H1 (cell line): ENCODE measurements at regions not wholly inside any gene's neighbourhood (a gene's known extent, or its start where the extent isn't known, plus 50 kb on each side); places are given as distances from the start of the nearest gene placed in this dataset.
A peak's percentile ranks its signal among the peaks of the same experiment; 100 is the strongest.

Source experiments
- CTCF ChIA-PET: fragments of 300-600 bp; sonication (Branson Sonifier 250); formaldehyde crosslinking; loops from one replicate; lab custom pipeline; 2021; ENCODE audit not compliant: partially characterized antibody; lab: Charles Lee
- POLR2A ChIA-PET: fragments of 300-600 bp; sonication (Branson Sonifier 250); formaldehyde crosslinking; loops from one replicate; lab custom pipeline; 2021; ENCODE audit warnings: inconsistent platforms; ENCODE audit not compliant: partially characterized antibody; lab: Charles Lee
- DNase-seq, 2 experiments: peaks; one replicate each; pipeline versions ENCODE4 v3.0.0 to v3.0.0-alpha.2; 2010 to 2022; ENCODE audit warnings: low spot score in 2 of 2, low read depth in 1 of 2, mixed read lengths in 1 of 2
- FAIRE-seq: peaks from 2 replicates; lab custom pipeline; 2011; peaks lifted over from hg19 to GRCh38; lab: Jason Lieb, UNC
- H2AFZ ChIP-seq: 2 replicates; pipeline ENCODE4 v1.8.1; 2012; ENCODE audit warnings: low read length, inconsistent platforms
- H2AK5ac ChIP-seq: 2 replicates; pipeline ENCODE4 v1.6.1; 2013; ENCODE audit warnings: low read depth, low read length
- H2BK120ac ChIP-seq: replicated peaks from 2 replicates; pipeline ENCODE3; 2013; ENCODE audit warnings: low read depth, low read length, inconsistent platforms
- H2BK12ac ChIP-seq: 2 replicates; pipeline ENCODE4 v1.6.1; 2013; ENCODE audit warnings: low read depth, low read length
- H2BK15ac ChIP-seq: 2 replicates; pipeline ENCODE4 v1.6.1; 2013; ENCODE audit warnings: low read length
- H2BK20ac ChIP-seq: 2 replicates; pipeline ENCODE4 v1.6.1; 2013; ENCODE audit warnings: low read length
- H2BK5ac ChIP-seq: 2 replicates; pipeline ENCODE4 v1.6.1; 2013; ENCODE audit warnings: low read depth, low read length
- H3K14ac ChIP-seq: 2 replicates; pipeline ENCODE4 v1.6.1; 2013; ENCODE audit warnings: inconsistent platforms; ENCODE audit not compliant: insufficient read length
- H3K18ac ChIP-seq: 2 replicates; pipeline ENCODE4 v1.6.1; 2013; ENCODE audit warnings: low read length; ENCODE audit errors: extremely low read depth
- H3K23ac ChIP-seq: 2 replicates; pipeline ENCODE4 v1.6.1; 2013; ENCODE audit warnings: inconsistent platforms; ENCODE audit not compliant: insufficient read length
- H3K23me2 ChIP-seq: 2 replicates; pipeline ENCODE4 v1.6.1; 2013; ENCODE audit warnings: low read depth, low read length
- H3K27ac ChIP-seq: 2 replicates; pipeline ENCODE4 v1.6.1; 2011; ENCODE audit warnings: low read depth, low read length, inconsistent platforms
- H3K27me3 ChIP-seq, 4 experiments: replicated peaks in 1 of 4; 1 replicate in 1 of 4; 2 replicates in 3 of 4; pipeline versions ENCODE4 v1.6.1 to v1.8.1; 2011 to 2013; ENCODE audit warnings: low read length in 3 of 4, mild to moderate bottlenecking in 3 of 4, inconsistent platforms in 2 of 4, mixed read lengths in 2 of 4, moderate library complexity in 1 of 4; ENCODE audit not compliant: control insufficient read depth in 3 of 4, insufficient read depth in 3 of 4; ENCODE audit errors: extremely low read depth in 1 of 4
- H3K36me3 ChIP-seq, 4 experiments: 2 replicates each; pipeline versions ENCODE4 v1.6.1 to v1.8.1; 2011 to 2013; ENCODE audit warnings: mild to moderate bottlenecking in 4 of 4, low read length in 3 of 4, moderate library complexity in 2 of 4, control low read depth in 1 of 4, inconsistent platforms in 1 of 4; ENCODE audit not compliant: insufficient read depth in 4 of 4, control insufficient read depth in 2 of 4
- H3K4ac ChIP-seq: replicated peaks from 2 replicates; pipeline ENCODE3; 2013; ENCODE audit warnings: low read length, low read depth, mixed read lengths, inconsistent platforms; ENCODE audit not compliant: insufficient read length
- H3K4me1 ChIP-seq, 4 experiments: replicated peaks in 1 of 4; 1 replicate in 1 of 4; 2 replicates in 3 of 4; pipeline versions ENCODE4 v1.6.1 to v1.8.1; 2011 to 2013; ENCODE audit warnings: low read length in 3 of 4, inconsistent platforms in 2 of 4, mixed read lengths in 1 of 4; ENCODE audit not compliant: insufficient read depth in 4 of 4, control insufficient read depth in 3 of 4
- H3K4me2 ChIP-seq, 2 experiments: 2 replicates each; pipeline versions ENCODE4 v1.6.1 to v1.8.1; 2011 to 2013; ENCODE audit warnings: low read depth in 2 of 2, low read length in 2 of 2, control low read depth in 1 of 2, inconsistent platforms in 1 of 2, mild to moderate bottlenecking in 1 of 2; ENCODE audit not compliant: insufficient read depth in 1 of 2
- H3K4me3 ChIP-seq, 4 experiments: fragments of 200-600, 300-600 bp in 1 of 4; sonication (generic), shearing (Covaris generic), sonication (Bioruptor Twin) in 1 of 4; 2 replicates each; pipeline versions ENCODE4 v1.5.1 to v1.8.1; 2011 to 2016; ENCODE audit warnings: low read length in 4 of 4, low read depth in 3 of 4, control low read depth in 2 of 4, inconsistent platforms in 2 of 4, mild to moderate bottlenecking in 2 of 4, mixed read lengths in 1 of 4, moderate library complexity in 1 of 4; ENCODE audit not compliant: insufficient read depth in 2 of 4; ENCODE audit errors: extremely low read depth in 1 of 4
- H3K56ac ChIP-seq: replicated peaks from 2 replicates; pipeline ENCODE3; 2013; ENCODE audit warnings: low read depth, mild to moderate bottlenecking, mixed read lengths, low read length, inconsistent platforms; ENCODE audit not compliant: insufficient read length
- H3K79me1 ChIP-seq: 2 replicates; pipeline ENCODE4 v1.6.1; 2013; ENCODE audit warnings: low read depth, low read length, control low read depth
- H3K79me2 ChIP-seq, 2 experiments: 2 replicates each; pipeline versions ENCODE4 v1.6.1 to v1.8.1; 2012 to 2013; ENCODE audit warnings: low read length in 2 of 2, mild to moderate bottlenecking in 2 of 2, inconsistent platforms in 1 of 2; ENCODE audit not compliant: insufficient read depth in 2 of 2, control insufficient read depth in 1 of 2
- H3K9ac ChIP-seq, 4 experiments: replicated peaks in 1 of 4; 1 replicate in 1 of 4; 2 replicates in 3 of 4; pipeline versions ENCODE4 v1.6.1 to v1.8.1; 2011 to 2013; ENCODE audit warnings: low read depth in 3 of 4, low read length in 3 of 4, control low read depth in 2 of 4, mild to moderate bottlenecking in 2 of 4, moderate library complexity in 2 of 4, inconsistent platforms in 1 of 4; ENCODE audit errors: extremely low read depth in 1 of 4
- H3K9me3 ChIP-seq, 2 experiments: 2 replicates each; pipeline versions ENCODE4 v1.6.1 to v1.8.1; 2012 to 2013; ENCODE audit warnings: mild to moderate bottlenecking in 2 of 2, moderate library complexity in 2 of 2, control low read depth in 1 of 2, inconsistent platforms in 1 of 2, low read depth in 1 of 2, low read length in 1 of 2, mixed read lengths in 1 of 2; ENCODE audit not compliant: insufficient read depth in 2 of 2
- H4K20me1 ChIP-seq, 2 experiments: replicated peaks in 1 of 2; 2 replicates each; pipeline versions ENCODE3 to v1.8.1; 2011 to 2013; ENCODE audit warnings: inconsistent platforms in 2 of 2, low read length in 2 of 2, mild to moderate bottlenecking in 1 of 2; ENCODE audit not compliant: insufficient read depth in 2 of 2, control insufficient read depth in 1 of 2
- H4K5ac ChIP-seq: 2 replicates; pipeline ENCODE4 v1.6.1; 2013; ENCODE audit warnings: low read length, low read depth, mixed read lengths, inconsistent platforms; ENCODE audit not compliant: insufficient read length
- H4K8ac ChIP-seq: 2 replicates; pipeline ENCODE4 v1.8.0; 2013; ENCODE audit warnings: mild to moderate bottlenecking, moderate library complexity, low read length, inconsistent platforms; ENCODE audit not compliant: insufficient read depth; ENCODE audit errors: extremely low read depth
- H4K91ac ChIP-seq: replicated peaks from 2 replicates; pipeline ENCODE3; 2013; ENCODE audit warnings: low read length, mixed read lengths, inconsistent platforms; ENCODE audit not compliant: insufficient read length
- CHD1 ChIP-seq: IDR thresholded peaks from 2 replicates; pipeline ENCODE4 v1.6.1; 2012; ENCODE audit warnings: low read depth, low read length, improper control_type of control experiment
- KDM5A ChIP-seq: fragments of 200-600 bp; IDR thresholded peaks from 2 replicates; pipeline ENCODE4 v1.7.1; 2012; ENCODE audit warnings: mild to moderate bottlenecking, low read length, inconsistent platforms, mixed read lengths
- NANOG ChIP-seq: IDR thresholded peaks from 2 replicates; pipeline ENCODE4 v1.6.1; 2011; ENCODE audit warnings: low read length, low read depth, mild to moderate bottlenecking, inconsistent platforms; ENCODE audit not compliant: insufficient read depth, poor library complexity, severe bottlenecking
- SAP30 ChIP-seq: fragments of 300-600 bp; sonication (generic); IDR thresholded peaks from 2 replicates; pipeline ENCODE4 v1.7.1; 2012; ENCODE audit warnings: low read length, moderate library complexity, mild to moderate bottlenecking, inconsistent platforms; ENCODE audit not compliant: insufficient read depth, insufficient replicate concordance
- TBP ChIP-seq: IDR thresholded peaks from 2 replicates; pipeline ENCODE4 v1.6.1; 2011; ENCODE audit warnings: low read depth, low read length, improper control_type of control experiment
- WGBS, 2 experiments: shearing (Covaris generic) in 1 of 2; methylation state at CpG; one replicate each; pipeline versions ENCODE4 v1.1.6 to v1.1.7; 2013 to 2015; ENCODE audit warnings: low lambda C conversion rate in 2 of 2, mixed read lengths in 2 of 2, inconsistent platforms in 1 of 2, low coverage in 1 of 2, missing lambda C conversion rate in 1 of 2; ENCODE audit not compliant: insufficient replicate concordance in 2 of 2, insufficient coverage in 1 of 2, insufficient read length in 1 of 2; ENCODE audit errors: extremely low coverage in 1 of 2, missing lambda C conversion rate in 1 of 2; 5-methylcytosine and 5-hydroxymethylcytosine counted together

DNA sequence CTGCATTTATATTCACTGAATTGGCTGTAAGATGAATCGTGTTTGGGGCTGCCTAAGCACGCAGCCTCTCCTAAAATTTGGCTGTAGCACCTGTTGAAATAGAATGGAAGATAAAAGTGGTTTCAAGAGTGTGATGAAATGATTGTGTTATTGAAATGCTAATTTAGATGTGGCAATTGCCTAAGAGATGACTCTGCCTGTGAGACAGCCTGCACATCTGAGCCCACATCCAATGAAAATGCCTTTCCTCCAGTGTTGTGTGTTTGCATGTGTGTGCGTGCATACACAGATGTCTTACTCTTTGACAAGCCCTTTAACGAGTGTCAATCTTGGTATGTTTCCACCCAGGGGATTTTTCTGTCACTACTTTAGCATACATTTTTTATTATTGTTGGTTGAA lies 346.9 kb downstream of the MEIS1 start:
- ChIA-PET CTCF (no interaction called here), POLR2A (no interaction called here)
- peak; percentile 7 for FAIRE-seq

More for the DNA sequence above, 346.9 kb downstream of the MEIS1 start:
- 93% methylated on average over 4 of the region's 4 CpGs; no CpG with 5 or more reads in 1 of the 2 experiments for WGBS, 2 experiments
- Histone ChIP-seq H2BK20ac (no peak overlapping the region), H3K4me3 (no peak overlapping the region), H3K56ac (no peak overlapping the region), H4K91ac (no peak overlapping the region), H2BK15ac (no peak overlapping the region), H4K5ac (no peak overlapping the region), H3K27ac (no peak overlapping the region), H3K27me3 (no peaks in the 10 kb centered on the region), H3K14ac (no peak overlapping the region), H3K79me2 (no peaks in the 10 kb centered on the region), H3K9me3 (no peaks in the 10 kb centered on the region; a peak in 1 of 4 replicates), H3K9ac (no peak overlapping the region), H2BK12ac (no peak overlapping the region), H3K4ac (no peak overlapping the region), H3K36me3 (no peaks in the 10 kb centered on the region), H2AK5ac (no peak overlapping the region), H3K4me1 (no peaks in the 10 kb centered on the region), H3K79me1 (no peaks in the 10 kb centered on the region), H2BK5ac (no peak overlapping the region), H3K23ac (no peak overlapping the region), H4K20me1 (no peaks in the 10 kb centered on the region), H4K8ac (no peak overlapping the region), H2AFZ (no peak overlapping the region), H2BK120ac (no peak overlapping the region), H3K18ac (no peak overlapping the region), H3K23me2 (no peaks in the 10 kb centered on the region), H3K4me2 (no peak overlapping the region)
- DNase-seq = no peak
- no peak for TF ChIP-seq KDM5A
- TF ChIP-seq TBP = no peak
- TF ChIP-seq SAP30 = no peak
- no peak for TF ChIP-seq CHD1
- TF ChIP-seq NANOG = no peak
